Activated B cell treated with CpG ODN at 0.5 μM for 24 hours (primary cell): ENCODE measurements at regions not wholly inside any gene's neighbourhood (a gene's known extent, or its start where the extent isn't known, plus 50 kb on each side); places are given as distances from the start of the nearest gene placed in this dataset.

Experiments used
- ATAC-seq: fragments of 200-7000 bp; cut with Tn5 transposase; one replicate; pipeline ENCODE4 v1.10.0; 2021; ENCODE audit warnings: low read depth, mild to moderate bottlenecking, moderate library complexity
- CTCF ChIA-PET: fragments of 350-600 bp; sonication (Branson Sonifier 250); formaldehyde crosslinking; loops from one replicate; lab custom pipeline; 2021; ENCODE audit warnings: antibody characterized with exemption; lab: Charles Lee
- POLR2A ChIA-PET: fragments of 350-600 bp; sonication (Branson Sonifier 250); formaldehyde crosslinking; loops from one replicate; lab custom pipeline; 2021; ENCODE audit warnings: antibody characterized with exemption; lab: Charles Lee
- DNase-seq: peaks from one replicate; pipeline ENCODE4 v3.0.0; 2022
- H3K27ac Mint-ChIP-seq: one replicate; pipeline ENCODE4 v1.8.0; 2020; ENCODE audit warnings: mixed read lengths
- H3K27me3 Mint-ChIP-seq: one replicate; pipeline ENCODE4 v1.8.0; 2021; ENCODE audit warnings: mixed read lengths
- H3K36me3 Mint-ChIP-seq: one replicate; pipeline ENCODE4 v1.8.0; 2021; ENCODE audit warnings: low read depth, mixed read lengths
- H3K4me1 Mint-ChIP-seq: one replicate; pipeline ENCODE4 v1.8.0; 2021; ENCODE audit warnings: mixed read lengths
- H3K4me3 Mint-ChIP-seq: one replicate; pipeline ENCODE4 v1.8.0; 2020; ENCODE audit warnings: mild to moderate bottlenecking, mixed read lengths
- H3K9me3 Mint-ChIP-seq: one replicate; pipeline ENCODE4 v1.8.0; 2020; ENCODE audit warnings: mixed read lengths
- intact Hi-C: fragments of 100-400 bp; cut with micrococcal nuclease; formaldehyde crosslinking; loops from one replicate; pipeline ENCODE4 v1.15.1; 2024
- TF ChIP-seq, protein P1 (sequence below): fragments of 200-600 bp; IDR thresholded peaks from one replicate; pipeline ENCODE4 v1.8.0; 2022; ENCODE audit warnings: antibody characterized with exemption, mild to moderate bottlenecking

DNA sequence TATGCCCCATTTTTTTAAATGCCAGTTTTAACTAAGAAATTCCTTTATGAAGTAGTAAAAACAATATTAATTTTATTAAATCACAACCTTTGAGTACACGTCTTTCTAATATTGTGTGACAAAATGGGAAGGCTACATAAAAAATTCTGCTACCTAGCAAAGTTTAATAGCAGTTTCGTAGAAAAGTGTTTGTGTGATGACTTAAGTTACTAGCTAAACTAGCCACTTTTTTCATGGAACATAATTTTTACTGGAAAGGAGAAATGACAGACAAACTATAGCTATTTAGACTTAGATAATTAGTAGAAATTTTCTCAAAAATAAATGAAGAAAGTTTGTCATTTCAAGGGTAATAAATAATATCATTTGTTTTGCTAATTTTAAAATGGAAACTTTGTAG is 153.1 kb downstream of the GPAM start:
- no peak overlapping the region for H3K4me3 Mint-ChIP-seq
- TF ChIP-seq, protein P1, sequence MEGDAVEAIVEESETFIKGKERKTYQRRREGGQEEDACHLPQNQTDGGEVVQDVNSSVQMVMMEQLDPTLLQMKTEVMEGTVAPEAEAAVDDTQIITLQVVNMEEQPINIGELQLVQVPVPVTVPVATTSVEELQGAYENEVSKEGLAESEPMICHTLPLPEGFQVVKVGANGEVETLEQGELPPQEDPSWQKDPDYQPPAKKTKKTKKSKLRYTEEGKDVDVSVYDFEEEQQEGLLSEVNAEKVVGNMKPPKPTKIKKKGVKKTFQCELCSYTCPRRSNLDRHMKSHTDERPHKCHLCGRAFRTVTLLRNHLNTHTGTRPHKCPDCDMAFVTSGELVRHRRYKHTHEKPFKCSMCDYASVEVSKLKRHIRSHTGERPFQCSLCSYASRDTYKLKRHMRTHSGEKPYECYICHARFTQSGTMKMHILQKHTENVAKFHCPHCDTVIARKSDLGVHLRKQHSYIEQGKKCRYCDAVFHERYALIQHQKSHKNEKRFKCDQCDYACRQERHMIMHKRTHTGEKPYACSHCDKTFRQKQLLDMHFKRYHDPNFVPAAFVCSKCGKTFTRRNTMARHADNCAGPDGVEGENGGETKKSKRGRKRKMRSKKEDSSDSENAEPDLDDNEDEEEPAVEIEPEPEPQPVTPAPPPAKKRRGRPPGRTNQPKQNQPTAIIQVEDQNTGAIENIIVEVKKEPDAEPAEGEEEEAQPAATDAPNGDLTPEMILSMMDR = no peak
- DNase-seq (no peak), ATAC-seq (no peak)
- H3K4me1 Mint-ChIP-seq = no peaks in the 10 kb centered on the region
- H3K9me3 Mint-ChIP-seq = peaks cover 13% of the 10 kb centered on the region
- no peak overlapping the region for H3K27ac Mint-ChIP-seq
- H3K27me3 Mint-ChIP-seq = no peaks in the 10 kb centered on the region
- ChIA-PET POLR2A (no interaction called here), CTCF (no interaction called here)
- no peaks in the 10 kb centered on the region for H3K36me3 Mint-ChIP-seq
- intact Hi-C loops = no loop called here

DNA sequence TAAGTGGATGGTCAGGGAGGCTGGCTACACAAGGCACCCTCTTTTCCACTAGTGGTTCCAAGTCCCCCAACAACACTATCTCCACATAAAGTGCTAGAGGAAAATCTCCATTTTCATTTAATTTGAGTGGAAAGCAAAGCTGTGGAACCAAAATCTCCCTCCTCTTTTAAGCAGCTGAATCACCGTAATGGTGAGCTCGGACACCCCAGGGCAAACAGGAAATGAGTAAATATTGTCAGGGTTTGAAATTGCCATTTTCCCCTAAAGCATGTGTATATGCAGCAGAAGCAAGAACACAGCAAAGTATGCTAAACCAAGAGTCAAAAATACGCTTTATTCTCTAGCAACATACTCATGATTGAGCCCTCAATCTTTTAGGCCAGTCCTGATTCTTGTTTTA is 143.7 kb downstream of the GPAM start:
- no peak for ATAC-seq
- Mint-ChIP-seq H3K9me3 (peaks cover under 1% of the 10 kb centered on the region), H3K4me1 (no peaks in the 10 kb centered on the region), H3K27me3 (peaks cover 2% of the 10 kb centered on the region), H3K36me3 (no peaks in the 10 kb centered on the region), H3K27ac (no peak overlapping the region), H3K4me3 (no peak overlapping the region)
- no peak for DNase-seq
- ChIA-PET POLR2A (no interaction called here), CTCF (no interaction called here)
- intact Hi-C loops = no loop called here
- TF ChIP-seq, protein P1 = no peak

DNA sequence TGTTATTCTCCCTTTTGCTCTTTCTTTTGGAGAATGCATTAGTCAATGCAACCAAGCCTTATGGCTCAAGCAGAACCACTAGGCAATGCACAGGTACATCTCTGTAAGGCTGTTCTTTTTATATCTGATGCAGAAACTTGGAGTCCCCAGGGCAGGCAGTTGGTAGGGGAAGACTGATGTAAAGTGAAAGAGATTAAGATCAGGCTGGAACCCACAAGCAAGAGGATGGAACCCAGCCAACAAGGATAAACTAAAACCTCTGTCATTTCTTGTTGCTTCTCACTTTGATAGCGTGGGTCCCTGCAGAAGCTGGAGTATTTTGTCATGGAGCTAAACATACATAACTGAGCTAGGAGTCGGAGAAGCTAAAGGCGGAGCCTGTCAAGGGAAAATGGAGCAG is 142.9 kb downstream of the GPAM start:
- TF ChIP-seq, protein P1 = no peak
- no peak for ATAC-seq
- ChIA-PET CTCF (no interaction called here), POLR2A (no interaction called here)
- H3K4me1 Mint-ChIP-seq = no peaks in the 10 kb centered on the region
- H3K27ac Mint-ChIP-seq = no peak overlapping the region
- no peaks in the 10 kb centered on the region for H3K9me3 Mint-ChIP-seq
- peaks cover 2% of the 10 kb centered on the region for H3K27me3 Mint-ChIP-seq
- intact Hi-C loops = no loop called here
- H3K4me3 Mint-ChIP-seq = no peak overlapping the region
- DNase-seq = no peak
- H3K36me3 Mint-ChIP-seq = no peaks in the 10 kb centered on the region

DNA sequence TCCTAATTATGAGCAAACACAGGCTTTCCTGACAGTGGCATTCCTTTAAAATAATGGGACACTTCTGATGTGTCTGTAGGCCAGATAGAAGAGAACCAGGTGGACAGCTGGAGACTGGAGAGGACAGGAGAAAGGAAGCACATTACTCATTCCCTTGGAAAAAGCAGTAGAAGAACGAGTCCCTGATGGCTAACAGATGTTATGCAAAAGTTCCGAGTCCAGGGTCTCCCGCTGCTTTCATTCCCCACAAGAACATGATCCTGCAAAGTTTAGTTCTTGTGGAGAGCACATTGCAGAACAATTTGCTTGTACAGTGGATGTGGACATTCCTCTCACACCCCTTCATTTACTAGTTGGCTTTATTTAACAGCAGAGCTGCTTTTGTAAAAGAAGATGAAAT is 137.6 kb downstream of the GPAM start:
- CTCF ChIA-PET = no interaction called here
- Mint-ChIP-seq H3K4me3 (no peak overlapping the region), H3K9me3 (no peaks in the 10 kb centered on the region), H3K36me3 (no peaks in the 10 kb centered on the region), H3K27me3 (no peaks in the 10 kb centered on the region), H3K4me1 (no peaks in the 10 kb centered on the region), H3K27ac (no peak overlapping the region)
- POLR2A ChIA-PET = no interaction called here
- DNase-seq (no peak), ATAC-seq (no peak)
- intact Hi-C loops = no loop called here
- TF ChIP-seq, protein P1 = no peak

DNA sequence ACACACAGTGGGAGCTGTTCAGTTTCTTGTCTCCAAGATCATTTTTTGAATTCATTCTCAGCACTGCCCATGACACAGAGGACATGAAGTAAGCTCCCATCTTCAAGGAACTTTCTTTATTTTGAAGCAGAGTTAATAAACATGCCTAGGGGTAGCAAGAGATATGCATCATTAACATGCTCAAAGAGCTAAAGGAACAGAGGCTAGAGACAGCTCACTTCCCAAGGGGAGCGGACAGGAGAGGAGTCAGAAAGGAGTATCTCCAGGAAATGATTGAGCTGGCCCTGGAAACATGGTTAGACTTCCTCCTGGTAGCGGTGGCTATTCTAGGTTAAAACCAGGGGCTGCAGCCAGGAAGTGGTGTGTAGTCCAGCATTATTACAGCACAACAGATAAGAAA is 135.9 kb downstream of the GPAM start:
- ChIA-PET POLR2A (no interaction called here), CTCF (no interaction called here)
- H3K4me3 Mint-ChIP-seq = no peak overlapping the region
- ATAC-seq (no peak), DNase-seq (no peak)
- no peaks in the 10 kb centered on the region for H3K4me1 Mint-ChIP-seq
- intact Hi-C loops = no loop called here
- no peaks in the 10 kb centered on the region for H3K9me3 Mint-ChIP-seq
- TF ChIP-seq, protein P1 = no peak
- no peak overlapping the region for H3K27ac Mint-ChIP-seq
- no peaks in the 10 kb centered on the region for H3K36me3 Mint-ChIP-seq
- H3K27me3 Mint-ChIP-seq = no peaks in the 10 kb centered on the region
